Glutamatergic neuron (in vitro differentiated cells): ENCODE measurements at regions not wholly inside any gene's neighbourhood (a gene's known extent, or its start where the extent isn't known, plus 50 kb on each side); places are given as distances from the start of the nearest gene placed in this dataset.

Source experiments
- DNase-seq: peaks from one replicate; pipeline ENCODE4 v3.0.0; 2022
- H3K27ac Mint-ChIP-seq: one replicate; pipeline ENCODE4 v1.8.0; 2020; ENCODE audit warnings: mild to moderate bottlenecking, mixed read lengths, inconsistent platforms; ENCODE audit not compliant: unreplicated experiment
- H3K27me3 Mint-ChIP-seq: one replicate; pipeline ENCODE4 v1.8.0; 2020; ENCODE audit warnings: mild to moderate bottlenecking, moderate library complexity, mixed read lengths, inconsistent platforms; ENCODE audit not compliant: unreplicated experiment
- H3K36me3 Mint-ChIP-seq: one replicate; pipeline ENCODE4 v1.8.0; 2020; ENCODE audit warnings: mild to moderate bottlenecking, mixed read lengths, inconsistent platforms; ENCODE audit not compliant: unreplicated experiment
- H3K4me1 Mint-ChIP-seq: one replicate; pipeline ENCODE4 v1.8.0; 2020; ENCODE audit warnings: mild to moderate bottlenecking, low read depth, mixed read lengths, inconsistent platforms; ENCODE audit not compliant: unreplicated experiment
- H3K4me3 Mint-ChIP-seq: one replicate; pipeline ENCODE4 v1.8.0; 2020; ENCODE audit warnings: mild to moderate bottlenecking, mixed read lengths, inconsistent platforms; ENCODE audit not compliant: unreplicated experiment
- H3K9me3 Mint-ChIP-seq: one replicate; pipeline ENCODE4 v1.8.0; 2020; ENCODE audit warnings: mild to moderate bottlenecking, moderate library complexity, mixed read lengths, inconsistent platforms; ENCODE audit not compliant: unreplicated experiment
- CTCF ChIP-seq: fragments of 200-600 bp; sonication (generic); IDR thresholded peaks from one replicate; pipeline ENCODE4 v1.5.0; 2021; ENCODE audit not compliant: partially characterized antibody, unreplicated experiment

GRCh38 chr11:82529936-82530335 lies 203.7 kb downstream of the FAM181B start:
- no peak for DNase-seq
- Mint-ChIP-seq H3K9me3 (peaks cover 2% of the 10 kb centered on the region), H3K4me1 (peaks cover 30% of the 10 kb centered on the region), H3K27ac (peak overlapping the region; percentile 85), H3K4me3 (no peak overlapping the region), H3K36me3 (peaks cover 4% of the 10 kb centered on the region), H3K27me3 (peaks cover 2% of the 10 kb centered on the region)
- no peak for TF ChIP-seq CTCF

- no peak for DNase-seq
- Mint-ChIP-seq H3K27me3 (peaks cover 2% of the 10 kb centered on the region), H3K36me3 (peaks cover 4% of the 10 kb centered on the region), H3K27ac (peak overlapping the region; percentile 0), H3K9me3 (peaks cover 4% of the 10 kb centered on the region), H3K4me3 (no peak overlapping the region), H3K4me1 (peaks cover 49% of the 10 kb centered on the region)
- TF ChIP-seq CTCF: no peak
Measured at GRCh38 chr11:82527081-82527584, 206.5 kb downstream of the FAM181B start.

- TF ChIP-seq CTCF: no peak
- DNase-seq: peak; percentile 65
- Mint-ChIP-seq H3K4me3 (peak overlapping the region; percentile 8), H3K27me3 (peaks cover 1% of the 10 kb centered on the region), H3K36me3 (no peaks in the 10 kb centered on the region), H3K9me3 (peaks cover 4% of the 10 kb centered on the region), H3K27ac (peak overlapping the region; percentile 84), H3K4me1 (peaks cover 43% of the 10 kb centered on the region)
Measured at GRCh38 chr11:82523141-82523540, 210.5 kb downstream of the FAM181B start.

- Mint-ChIP-seq H3K27me3 (peaks cover 1% of the 10 kb centered on the region), H3K9me3 (peaks cover 4% of the 10 kb centered on the region), H3K4me3 (no peak overlapping the region), H3K27ac (no peak overlapping the region), H3K4me1 (peaks cover 35% of the 10 kb centered on the region), H3K36me3 (no peaks in the 10 kb centered on the region)
- DNase-seq: no peak
- no peak for TF ChIP-seq CTCF
Measured at GRCh38 chr11:82521427-82521826, 212.2 kb downstream of the FAM181B start.

- no peak overlapping the region for H3K4me3 Mint-ChIP-seq
- no peaks in the 10 kb centered on the region for H3K4me1 Mint-ChIP-seq
- H3K9me3 Mint-ChIP-seq: peaks cover 1% of the 10 kb centered on the region
- TF ChIP-seq CTCF: no peak
- no peaks in the 10 kb centered on the region for H3K36me3 Mint-ChIP-seq
- H3K27me3 Mint-ChIP-seq: no peaks in the 10 kb centered on the region
- no peak overlapping the region for H3K27ac Mint-ChIP-seq
- no peak for DNase-seq
Measured at GRCh38 chr11:82507288-82507687, 226.4 kb downstream of the FAM181B start.
